GM18951 (cell line): ENCODE measurements at regions not wholly inside any gene's neighbourhood (a gene's known extent, or its start where the extent isn't known, plus 50 kb on each side); places are given as distances from the start of the nearest gene placed in this dataset.

Source experiments
- POLR2A ChIP-seq: IDR thresholded peaks from 4 replicates; pipeline ENCODE4 v1.6.1; 2011; ENCODE audit warnings: mild to moderate bottlenecking; ENCODE audit not compliant: insufficient read length, insufficient read depth; ENCODE audit errors: extremely low read depth
- in situ Hi-C: fragments of 300-500 bp; cut with MboI; formaldehyde crosslinking; loops from one replicate; pipeline ENCODE4 v1.12.0; 2022; ENCODE audit warnings: low sequenced_read_pairs, mixed read lengths, inconsistent platforms; ENCODE audit not compliant: unreplicated experiment

DNA sequence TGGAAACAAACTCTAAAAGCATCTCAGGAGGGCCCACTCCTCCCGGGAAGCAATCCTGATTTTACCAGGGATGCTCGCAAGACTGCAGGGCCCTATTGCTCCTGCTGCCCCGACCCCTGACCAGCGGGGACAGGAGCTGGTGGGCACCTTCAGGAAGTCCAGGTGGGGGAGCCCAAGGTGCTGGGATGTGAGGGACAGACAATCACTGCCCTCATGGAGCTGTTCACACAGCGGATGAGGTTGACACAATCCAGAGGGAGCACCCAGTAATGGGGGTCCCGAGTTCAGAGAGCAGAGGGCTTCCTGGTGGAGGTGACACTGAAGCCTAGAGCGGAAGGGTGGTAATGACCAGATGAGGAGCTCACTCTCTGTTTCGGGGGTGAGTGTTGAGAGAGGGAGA, 126.2 kb downstream of the FOXL1 start:
- no peak for TF ChIP-seq POLR2A
- in situ Hi-C loops = no loop called here

DNA sequence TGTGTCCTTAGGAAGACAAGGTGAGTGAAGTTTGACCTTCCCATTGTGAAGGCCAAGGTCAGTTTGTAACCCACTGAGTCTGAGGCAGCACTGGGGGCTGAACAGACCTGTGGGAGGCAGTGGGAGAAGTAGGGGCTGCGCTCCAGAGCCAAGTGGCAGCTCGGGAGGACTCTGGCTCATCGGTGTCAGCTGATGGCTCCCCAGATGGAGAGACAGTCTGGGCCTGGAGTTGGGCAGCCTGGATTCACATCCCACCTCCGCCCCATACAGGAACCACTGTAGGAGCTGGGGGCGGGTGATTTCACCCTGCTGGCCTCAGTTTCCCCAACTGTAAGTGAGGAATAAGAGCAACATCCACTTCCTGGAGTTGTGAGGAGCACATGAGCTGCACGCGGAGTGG, 128.4 kb downstream of the FOXL1 start:
- in situ Hi-C loops = no loop called here

GRCh38 chr16:86707171-86707570, 128.8 kb downstream of the FOXL1 start:
- in situ Hi-C loops = no loop called here

More for the DNA sequence above, 128.4 kb downstream of the FOXL1 start:
- TF ChIP-seq POLR2A = no peak

GRCh38 chr16:86707581-86707980, 129.2 kb downstream of the FOXL1 start:
- in situ Hi-C loops = no loop called here
- no peak for TF ChIP-seq POLR2A

More at GRCh38 chr16:86707171-86707570, 128.8 kb downstream of the FOXL1 start:
- TF ChIP-seq POLR2A = no peak

DNA sequence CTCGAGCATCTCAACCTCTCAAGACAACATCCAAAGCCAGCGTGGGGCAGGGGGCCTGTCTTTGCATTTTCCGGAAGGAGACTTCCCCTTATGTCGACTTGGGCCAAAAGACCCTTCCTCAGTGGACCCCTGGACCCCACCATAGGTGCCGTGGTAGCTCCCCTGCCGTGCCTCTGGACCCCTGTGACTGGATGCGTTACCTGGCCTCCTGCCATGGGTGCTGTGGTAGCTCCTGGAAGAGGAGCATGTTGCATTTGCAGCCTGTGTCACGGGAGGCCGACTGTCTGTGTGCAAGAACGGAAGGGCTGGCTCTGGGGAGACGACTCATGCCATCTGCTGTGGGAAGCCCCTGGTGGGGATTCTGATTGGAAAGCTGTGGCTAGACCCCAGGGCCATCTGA, 130.1 kb downstream of the FOXL1 start:
- in situ Hi-C loops = no loop called here
- TF ChIP-seq POLR2A = no peak

DNA sequence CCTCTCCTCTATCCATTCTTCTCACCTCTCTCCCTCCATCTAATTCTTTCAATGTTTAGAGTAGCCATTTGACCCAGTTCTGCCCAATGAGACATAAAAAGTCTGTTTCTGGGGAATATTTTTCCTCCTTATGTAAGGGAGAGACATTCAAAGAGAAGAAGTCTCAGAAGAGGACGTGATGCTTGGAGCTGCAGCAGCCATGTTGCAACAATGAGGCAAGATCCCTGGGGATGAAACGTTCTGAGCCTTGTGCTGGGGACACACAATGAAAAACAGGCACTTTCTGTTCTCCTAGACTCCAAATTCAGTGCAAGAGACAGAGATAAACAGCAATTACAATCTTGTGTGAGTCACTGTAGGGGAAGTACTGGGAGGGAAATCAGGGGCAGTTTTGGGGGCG, 130.8 kb downstream of the FOXL1 start:
- TF ChIP-seq POLR2A = no peak
- in situ Hi-C loops = no loop called here

DNA sequence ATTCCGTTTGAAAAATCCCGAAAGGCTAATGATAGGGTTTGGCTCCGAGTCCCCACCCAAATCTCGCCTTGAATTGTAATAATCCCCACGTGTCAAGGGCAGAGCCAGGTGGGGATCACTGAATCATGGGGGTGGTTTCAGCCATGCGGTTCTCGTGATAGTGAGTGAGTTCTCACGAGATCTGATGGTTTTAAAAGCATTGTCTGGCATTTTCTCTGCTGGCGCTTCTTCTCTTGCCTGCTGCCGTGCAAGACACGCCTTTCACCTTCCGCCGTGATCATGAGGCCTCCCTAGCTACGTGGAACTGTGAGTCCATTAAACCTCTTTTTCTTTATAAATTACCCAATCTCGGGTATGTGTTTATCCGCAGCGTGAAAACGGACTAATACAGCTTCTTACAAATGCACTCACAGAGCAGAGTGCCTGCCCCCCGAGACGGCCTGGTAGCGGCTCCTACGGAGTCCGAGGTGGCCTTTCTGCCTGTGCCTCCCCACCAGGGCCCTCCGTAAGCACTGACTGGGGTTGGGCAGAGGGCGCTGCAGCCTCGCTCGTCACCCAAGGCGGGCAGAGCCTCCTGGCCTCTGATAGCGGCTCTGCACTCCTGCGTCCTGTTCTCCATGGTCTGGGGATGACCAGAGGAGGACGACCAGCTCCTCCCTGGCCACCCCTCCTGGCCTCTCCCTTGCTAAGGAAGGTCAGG, 131.7 kb downstream of the FOXL1 start:
- TF ChIP-seq POLR2A = no peak
- in situ Hi-C loops = no loop called here

DNA sequence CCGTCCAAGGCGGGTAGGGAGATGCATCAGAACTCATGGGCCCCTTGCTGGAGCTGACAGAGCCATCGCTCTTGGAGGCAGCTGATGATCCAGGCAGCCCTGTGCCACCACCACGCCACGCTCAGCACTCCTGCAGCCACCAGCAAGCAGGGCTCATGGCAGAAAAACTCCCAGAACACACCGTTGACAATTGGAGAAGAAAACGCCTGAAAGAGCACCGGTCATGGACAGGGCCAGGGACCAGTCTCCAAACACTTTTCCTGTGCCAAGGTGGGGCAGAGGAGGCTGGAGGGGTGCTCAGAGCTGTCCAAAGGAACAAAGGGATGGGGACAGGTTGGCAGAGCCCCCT, 132.2 kb downstream of the FOXL1 start:
- no peak for TF ChIP-seq POLR2A
- in situ Hi-C loops = no loop called here

DNA sequence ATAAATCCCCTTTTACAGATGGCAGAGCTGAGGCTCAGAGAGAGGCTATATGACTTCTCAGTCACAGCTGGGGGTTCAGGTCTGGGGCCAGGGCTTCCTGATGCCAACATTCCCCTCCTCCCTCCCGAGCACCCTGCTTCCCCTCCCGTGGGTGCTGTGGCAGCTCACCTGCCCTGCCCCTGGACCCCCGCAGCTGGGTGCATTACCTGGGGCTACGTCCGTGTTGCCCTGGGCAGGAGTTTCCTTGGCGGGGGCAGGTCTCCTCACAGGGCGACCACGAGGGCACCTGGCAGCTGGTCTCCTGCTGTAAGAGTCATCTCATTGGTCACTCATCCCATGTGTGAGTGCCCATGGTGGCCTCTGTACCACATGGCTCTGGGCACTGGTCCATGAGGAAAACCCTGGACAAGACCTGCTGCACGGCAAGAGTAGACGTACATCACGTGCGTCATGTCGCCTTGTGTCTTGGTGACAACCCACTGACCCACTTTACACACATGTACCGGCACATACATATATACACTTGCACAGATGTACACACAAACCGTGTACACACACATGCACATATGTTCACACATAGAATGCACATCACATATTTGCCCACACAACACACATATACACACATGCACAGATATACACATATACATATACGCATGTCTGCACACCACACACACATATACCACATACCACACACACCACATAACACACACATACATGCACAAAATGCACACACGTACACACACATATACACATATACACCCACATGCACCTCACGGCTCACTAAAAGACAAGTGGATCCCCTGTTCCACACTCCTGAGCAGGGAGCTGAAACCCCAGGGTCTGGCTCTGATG, 134.0 kb downstream of the FOXL1 start:
- in situ Hi-C loops = no loop called here
- TF ChIP-seq POLR2A = no peak

- TF ChIP-seq POLR2A = no peak
These were observed 134.8 kb downstream of the FOXL1 start for GRCh38 chr16:86713021-86713631.

GRCh38 chr16:86714166-86714565, 135.8 kb downstream of the FOXL1 start:
- no peak for TF ChIP-seq POLR2A
- in situ Hi-C loops = no loop called here

More at GRCh38 chr16:86713021-86713631, 134.8 kb downstream of the FOXL1 start:
- in situ Hi-C loops = no loop called here

- in situ Hi-C loops = no loop called here
- no peak for TF ChIP-seq POLR2A
These were observed 138.3 kb downstream of the FOXL1 start for GRCh38 chr16:86716649-86717048.

DNA sequence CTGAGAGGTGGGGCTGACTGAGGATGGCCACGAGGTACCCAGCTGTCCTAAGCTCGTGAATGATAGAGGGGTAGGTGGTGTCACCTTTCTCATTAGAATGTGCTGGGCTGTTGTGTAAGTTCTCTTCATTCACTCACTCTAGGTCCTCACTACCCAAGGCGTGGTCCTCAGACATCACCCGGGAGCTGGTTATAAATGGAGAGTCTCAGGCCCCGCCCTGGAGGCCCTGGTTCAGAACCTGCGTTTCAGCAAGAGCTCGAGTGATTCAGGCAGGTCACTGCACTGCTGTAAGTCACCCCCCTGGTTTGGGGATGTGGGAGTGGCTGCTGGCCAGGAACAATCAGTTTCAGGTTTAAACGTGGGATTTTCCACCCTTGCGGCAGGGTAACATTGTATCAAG, 139.8 kb downstream of the FOXL1 start:
- TF ChIP-seq POLR2A = no peak
- in situ Hi-C loops = no loop called here
